G401 (cell line): ENCODE measurements at regions not wholly inside any gene's neighbourhood (a gene's known extent, or its start where the extent isn't known, plus 50 kb on each side); places are given as distances from the start of the nearest gene placed in this dataset.
"Not testable (repeated sequence)": the region's sequence is repeated elsewhere in the genome, so short reads cannot be mapped to it uniquely, and the experiment has no call there.

Source experiments
- DNase-seq: peaks from one replicate; pipeline ENCODE4 v3.0.0-alpha.2; 2015; ENCODE audit warnings: low spot score
- in situ Hi-C: cut with HindIII; loops from 2 replicates; pipeline ENCODE4 v1.10.0; 2016; ENCODE audit warnings: low sequenced_read_pairs, mixed read lengths

- no peak for DNase-seq
- in situ Hi-C loops: no loop called here
Observed at GRCh38 chr13:64130600-64130999, 2715.0 kb upstream of the PCDH20 start.

- no peak for DNase-seq
- in situ Hi-C loops: no loop called here
Observed at GRCh38 chr13:64130171-64130570, 2714.5 kb upstream of the PCDH20 start.

GRCh38 chr13:64127856-64128255 is 2712.2 kb upstream of the PCDH20 start:
- in situ Hi-C loops: no loop called here
- no peak for DNase-seq

GRCh38 chr13:64127192-64127591 is 2711.5 kb upstream of the PCDH20 start:
- in situ Hi-C loops: no loop called here
- DNase-seq: no peak

- in situ Hi-C loops, DNase-seq: not testable (repeated sequence)
Observed at GRCh38 chr13:64121023-64121709, 2705.5 kb upstream of the PCDH20 start.

GRCh38 chr13:64099994-64100393 is 2684.3 kb upstream of the PCDH20 start:
- in situ Hi-C loops: no loop called here
- no peak for DNase-seq

- in situ Hi-C loops: no loop called here
Observed at GRCh38 chr13:64090311-64090710, 2674.7 kb upstream of the PCDH20 start.

GRCh38 chr13:64088491-64088890 is 2672.8 kb upstream of the PCDH20 start:
- in situ Hi-C loops: no loop called here
- DNase-seq: no peak

More at GRCh38 chr13:64090311-64090710, 2674.7 kb upstream of the PCDH20 start:
- DNase-seq: no peak

GRCh38 chr13:64087624-64088023 is 2672.0 kb upstream of the PCDH20 start:
- no peak for DNase-seq
- in situ Hi-C loops: no loop called here

GRCh38 chr13:64083811-64084210 is 2668.2 kb upstream of the PCDH20 start:
- in situ Hi-C loops: no loop called here

GRCh38 chr13:64083396-64083795 is 2667.7 kb upstream of the PCDH20 start:
- no peak for DNase-seq
- in situ Hi-C loops: no loop called here

More at GRCh38 chr13:64083811-64084210, 2668.2 kb upstream of the PCDH20 start:
- DNase-seq: no peak

GRCh38 chr13:64078480-64078936 is 2662.9 kb upstream of the PCDH20 start:
- in situ Hi-C loops: no loop called here
- DNase-seq: no peak

- DNase-seq: no peak
- in situ Hi-C loops: no loop called here
Observed at GRCh38 chr13:64078025-64078424, 2662.4 kb upstream of the PCDH20 start.

- in situ Hi-C loops, DNase-seq: not testable (repeated sequence)
Observed at GRCh38 chr13:64077132-64077835, 2661.6 kb upstream of the PCDH20 start.

GRCh38 chr13:64075543-64076271 is 2660.1 kb upstream of the PCDH20 start:
- no peak for DNase-seq
- in situ Hi-C loops: no loop called here

- no peak for DNase-seq
- in situ Hi-C loops: no loop called here
Observed at GRCh38 chr13:64074971-64075474, 2659.4 kb upstream of the PCDH20 start.

- no peak for DNase-seq
- in situ Hi-C loops: no loop called here
Observed at GRCh38 chr13:64073203-64073602, 2657.6 kb upstream of the PCDH20 start.

- no peak for DNase-seq
- in situ Hi-C loops: no loop called here
Observed at GRCh38 chr13:64071352-64071751, 2655.7 kb upstream of the PCDH20 start.

- in situ Hi-C loops: no loop called here
Observed at GRCh38 chr13:64069892-64070291, 2654.2 kb upstream of the PCDH20 start.

GRCh38 chr13:64066711-64067110 is 2651.1 kb upstream of the PCDH20 start:
- DNase-seq: no peak
- in situ Hi-C loops: no loop called here

More at GRCh38 chr13:64069892-64070291, 2654.2 kb upstream of the PCDH20 start:
- DNase-seq: no peak
